ENCODE measurements at regions not wholly inside any gene's neighbourhood (a gene's known extent, or its start where the extent isn't known, plus 50 kb on each side); places are given as distances from the start of the nearest gene placed in this dataset.

- Histone ChIP-seq H3K4me1 (replicated peaks in 1 of 4; ENCODE audit: control insufficient read depth in 3 of 4, insufficient read depth in 4 of 4, low read length in 3 of 4) (peaks cover 13 to 28% (median 23%) of the 10 kb centered on the region in 4 experiments), H2BK5ac (ENCODE audit: low read depth, low read length) (peak overlapping the region; percentile 88; the same call in 1 of the 2 replicates), H2BK12ac (ENCODE audit: low read depth, low read length) (peak overlapping the region; percentile 100), H3K23me2 (ENCODE audit: low read depth, low read length) (peaks cover 2% of the 10 kb centered on the region), H3K14ac (ENCODE audit: insufficient read length) (no peak overlapping the region), H2BK20ac (ENCODE audit: low read length) (peak overlapping the region; percentile 99), H4K91ac (replicated peaks; ENCODE audit: insufficient read length, low read length) (peak overlapping the region; percentile 87), H3K27ac (ENCODE audit: low read depth, low read length) (no peak overlapping the region), H3K9ac (replicated peaks in 1 of 4; ENCODE audit: extremely low read depth in 1 of 4, low read depth in 3 of 4, low read length in 3 of 4) (no peak overlapping the region; a peak in 1 of 7 replicates), H3K36me3 (ENCODE audit: control insufficient read depth in 2 of 4, insufficient read depth in 4 of 4, low read length in 3 of 4) (peaks cover 0 to 23% (median 5%) of the 10 kb centered on the region in 4 experiments; a peak in 3 of 8 replicates), H3K4ac (replicated peaks; ENCODE audit: insufficient read length, low read depth, low read length) (peak overlapping the region; percentile 87), H2AK5ac (ENCODE audit: low read depth, low read length) (peak overlapping the region; percentile 94), H2AFZ (ENCODE audit: low read length) (no peak overlapping the region), H3K79me2 (ENCODE audit: control insufficient read depth in 1 of 2, insufficient read depth in 2 of 2, low read length in 2 of 2) (no peaks in the 10 kb centered on the region), H3K4me2 (ENCODE audit: insufficient read depth in 1 of 2, low read depth in 2 of 2, low read length in 2 of 2) (peak overlapping the region; percentile 65 to 98; a peak in 3 of 4 replicates), H3K56ac (replicated peaks; ENCODE audit: insufficient read length, low read depth, low read length) (no peak overlapping the region), H3K79me1 (ENCODE audit: low read depth, low read length) (no peaks in the 10 kb centered on the region), H3K4me3 (ENCODE audit: extremely low read depth in 1 of 4, insufficient read depth in 2 of 4, low read depth in 3 of 4, low read length in 4 of 4) (peak overlapping the region in 1 of 4 experiments; percentile 55; a peak in 1 of 8 replicates), H2BK15ac (ENCODE audit: low read length) (no peak overlapping the region), H3K9me3 (ENCODE audit: insufficient read depth in 2 of 2, low read depth in 1 of 2, low read length in 1 of 2) (peaks cover 6 to 18% of the 10 kb centered on the region in 2 experiments), H3K18ac (ENCODE audit: extremely low read depth, low read length) (peak overlapping the region; percentile 94), H4K5ac (ENCODE audit: insufficient read length, low read depth, low read length) (peak overlapping the region; percentile 92), H4K20me1 (replicated peaks in 1 of 2; ENCODE audit: control insufficient read depth in 1 of 2, insufficient read depth in 2 of 2, low read length in 2 of 2) (no peaks in the 10 kb centered on the region), H2BK120ac (replicated peaks; ENCODE audit: low read depth, low read length) (peak overlapping the region; percentile 93), H4K8ac (ENCODE audit: extremely low read depth, insufficient read depth, low read length) (no peak overlapping the region), H3K23ac (ENCODE audit: insufficient read length) (no peak overlapping the region), H3K27me3 (replicated peaks in 1 of 4; ENCODE audit: control insufficient read depth in 3 of 4, extremely low read depth in 1 of 4, insufficient read depth in 3 of 4, low read length in 3 of 4) (no peaks in the 10 kb centered on the region)
- CTCF ChIA-PET (ENCODE audit: partially characterized antibody): interaction anchor here (0.7 to 2.2 kb wide), 4 partner anchors 17 to 86 kb away, joined by 3 to 6 read pairs (median 4); no protein-coding TSS in a partner anchor
- WGBS, 2 experiments (ENCODE audit: extremely low coverage in 1 of 2, insufficient coverage in 1 of 2, insufficient read length in 1 of 2, insufficient replicate concordance in 2 of 2, low coverage in 1 of 2, low lambda C conversion rate in 2 of 2, missing lambda C conversion rate in 1 of 2): 73% methylated on average over 2 of the region's 2 CpGs; no CpG with 5 or more reads in 1 of the 2 experiments
- DNase-seq (ENCODE audit: low read depth in 1 of 2, low spot score in 2 of 2) (no peak), FAIRE-seq (no peak)
- POLR2A ChIA-PET (ENCODE audit: partially characterized antibody): interaction anchor here (1.3 to 3.1 kb wide), 6 partner anchors 10 to 307 kb away, joined by 3 to 20 read pairs (median 10); no protein-coding TSS in a partner anchor
- no peak for TF ChIP-seq SRF (IDR thresholded peaks at IDR 0.05; ENCODE audit: low read depth, low read length)
- TF ChIP-seq CHD1 (IDR thresholded peaks at IDR 0.05; ENCODE audit: low read depth, low read length): no peak
- no peak for TF ChIP-seq SP4 (IDR thresholded peaks at IDR 0.05; ENCODE audit: low read length)
- TF ChIP-seq CHD2 (IDR thresholded peaks at IDR 0.05; ENCODE audit: low read length): no peak
- TF ChIP-seq MAX (IDR thresholded peaks at IDR 0.05): no peak
- no peak for TF ChIP-seq TCF12 (IDR thresholded peaks at IDR 0.05; ENCODE audit: low read depth, low read length)
- no peak for TF ChIP-seq SP1 (IDR thresholded peaks at IDR 0.05; ENCODE audit: low read depth, low read length)
- TF ChIP-seq ZNF274 (IDR thresholded peaks at IDR 0.05; ENCODE audit: borderline replicate concordance, extremely low read depth, low read length): no peak
- no peak for TF ChIP-seq NRF1 (IDR thresholded peaks at IDR 0.05; ENCODE audit: low read depth, low read length)
- no peak for TF ChIP-seq RNF2 (IDR thresholded peaks at IDR 0.05; ENCODE audit: borderline replicate concordance, low read depth, low read length, missing control alignments, poor library complexity, severe bottlenecking)
- TF ChIP-seq JUN (IDR thresholded peaks at IDR 0.05; ENCODE audit: low read depth, low read length): no peak
- no peak for TF ChIP-seq KDM5A (IDR thresholded peaks at IDR 0.05; ENCODE audit: low read length)
- no peak for TF ChIP-seq POLR2A (IDR thresholded peaks at IDR 0.05; ENCODE audit: control extremely low read depth in 1 of 2, low read depth in 2 of 2, low read length in 2 of 2)
- no peak for TF ChIP-seq GTF2F1 (IDR thresholded peaks at IDR 0.05; ENCODE audit: borderline replicate concordance, low read depth, low read length)
- TF ChIP-seq MAFK (IDR thresholded peaks at IDR 0.05; ENCODE audit: low read depth, low read length): no peak
Observed at GRCh38 chr18:54530285-54530684, 60.8 kb upstream of the DYNAP start.
